ENCODE measurements at regions not wholly inside any gene's neighbourhood (a gene's known extent, or its start where the extent isn't known, plus 50 kb on each side); places are given as distances from the start of the nearest gene placed in this dataset.

DNA sequence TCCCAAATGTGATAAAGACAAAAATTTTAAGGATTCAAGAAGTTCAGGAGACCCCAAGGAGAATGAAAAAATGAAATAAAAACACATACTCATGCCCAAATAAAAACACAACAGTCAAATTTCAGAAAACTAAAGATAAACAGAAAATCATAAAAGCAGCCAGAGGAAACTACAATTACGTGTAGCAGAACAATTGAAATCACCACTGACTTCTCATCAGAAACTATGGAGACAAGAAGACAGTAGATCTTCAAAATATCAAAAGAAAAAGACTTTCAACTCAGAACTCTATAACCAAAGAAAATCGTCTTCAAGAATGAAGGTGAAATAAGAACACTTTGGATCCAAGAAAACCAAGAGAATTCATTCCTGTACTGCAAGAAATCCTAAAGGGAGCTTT is 54.9 kb downstream of the DIO3 start:
- no peak for DNase-seq (ENCODE audit: low spot score)
- TF ChIP-seq, protein P1, sequence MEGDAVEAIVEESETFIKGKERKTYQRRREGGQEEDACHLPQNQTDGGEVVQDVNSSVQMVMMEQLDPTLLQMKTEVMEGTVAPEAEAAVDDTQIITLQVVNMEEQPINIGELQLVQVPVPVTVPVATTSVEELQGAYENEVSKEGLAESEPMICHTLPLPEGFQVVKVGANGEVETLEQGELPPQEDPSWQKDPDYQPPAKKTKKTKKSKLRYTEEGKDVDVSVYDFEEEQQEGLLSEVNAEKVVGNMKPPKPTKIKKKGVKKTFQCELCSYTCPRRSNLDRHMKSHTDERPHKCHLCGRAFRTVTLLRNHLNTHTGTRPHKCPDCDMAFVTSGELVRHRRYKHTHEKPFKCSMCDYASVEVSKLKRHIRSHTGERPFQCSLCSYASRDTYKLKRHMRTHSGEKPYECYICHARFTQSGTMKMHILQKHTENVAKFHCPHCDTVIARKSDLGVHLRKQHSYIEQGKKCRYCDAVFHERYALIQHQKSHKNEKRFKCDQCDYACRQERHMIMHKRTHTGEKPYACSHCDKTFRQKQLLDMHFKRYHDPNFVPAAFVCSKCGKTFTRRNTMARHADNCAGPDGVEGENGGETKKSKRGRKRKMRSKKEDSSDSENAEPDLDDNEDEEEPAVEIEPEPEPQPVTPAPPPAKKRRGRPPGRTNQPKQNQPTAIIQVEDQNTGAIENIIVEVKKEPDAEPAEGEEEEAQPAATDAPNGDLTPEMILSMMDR (IDR thresholded peaks at IDR 0.05; ENCODE audit: extremely low read depth, missing control alignments): no peak

DNA sequence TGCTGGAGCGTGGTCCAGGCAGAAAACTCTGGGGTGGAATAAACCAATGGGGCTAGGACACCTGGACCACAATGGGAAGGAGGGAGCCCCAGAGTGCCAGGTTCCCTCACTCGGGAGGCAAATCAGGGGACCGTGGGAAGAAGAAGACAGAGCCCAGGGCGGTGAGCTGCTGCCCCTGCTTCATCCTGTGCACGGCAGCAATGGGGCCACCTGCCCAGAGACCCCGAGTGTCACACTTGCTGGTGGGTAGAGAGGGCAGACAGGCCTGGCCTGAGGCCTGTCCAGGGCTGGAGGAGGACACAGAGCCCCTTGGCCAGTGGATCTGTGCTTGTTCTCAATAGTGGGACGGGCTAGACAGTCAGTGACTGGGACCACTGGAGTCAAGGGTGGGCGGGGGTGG is 58.2 kb downstream of the DIO3 start:
- no peak for DNase-seq (ENCODE audit: low spot score)
- TF ChIP-seq, protein P1 (IDR thresholded peaks at IDR 0.05; ENCODE audit: extremely low read depth, missing control alignments): no peak

DNA sequence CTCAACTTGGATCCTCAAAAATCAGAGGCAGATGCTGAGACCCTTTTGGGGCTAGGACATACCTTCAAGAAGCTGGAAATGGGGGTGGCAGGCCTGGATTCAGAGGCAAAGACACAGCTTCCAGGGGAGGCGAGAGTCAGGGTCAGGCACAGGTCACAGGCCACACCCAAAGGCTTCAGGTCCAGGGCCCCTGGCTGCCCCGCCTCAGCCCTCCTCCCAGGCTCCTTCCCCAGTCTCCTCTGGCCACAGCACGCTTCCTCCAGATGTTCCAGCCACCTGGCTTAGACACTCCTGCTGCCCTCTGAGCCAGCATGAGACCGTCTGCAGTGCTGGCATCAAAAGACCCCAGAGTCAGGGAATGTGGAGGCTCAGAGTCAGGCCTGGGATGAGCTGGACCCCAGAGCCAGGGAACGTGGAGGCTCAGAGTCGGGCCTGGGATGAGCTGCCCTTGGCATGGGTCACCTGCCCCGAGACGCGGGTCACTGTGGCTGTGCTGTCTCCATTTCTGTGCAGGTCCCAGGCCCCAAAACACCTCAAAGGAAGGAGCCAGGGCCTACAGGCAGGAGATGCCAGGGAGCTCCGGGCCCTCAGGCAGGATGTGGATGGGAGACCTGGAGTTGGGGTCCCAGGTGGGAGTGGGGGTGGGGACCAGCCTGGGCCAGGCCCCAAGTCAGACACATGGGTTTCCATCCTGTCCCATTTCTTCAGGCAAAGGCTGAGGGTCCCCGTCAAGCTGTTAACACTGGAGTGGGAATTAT is 58.9 kb downstream of the DIO3 start:
- no peak for DNase-seq (ENCODE audit: low spot score)
- TF ChIP-seq, protein P1 (IDR thresholded peaks at IDR 0.05; ENCODE audit: extremely low read depth, missing control alignments): no peak

DNA sequence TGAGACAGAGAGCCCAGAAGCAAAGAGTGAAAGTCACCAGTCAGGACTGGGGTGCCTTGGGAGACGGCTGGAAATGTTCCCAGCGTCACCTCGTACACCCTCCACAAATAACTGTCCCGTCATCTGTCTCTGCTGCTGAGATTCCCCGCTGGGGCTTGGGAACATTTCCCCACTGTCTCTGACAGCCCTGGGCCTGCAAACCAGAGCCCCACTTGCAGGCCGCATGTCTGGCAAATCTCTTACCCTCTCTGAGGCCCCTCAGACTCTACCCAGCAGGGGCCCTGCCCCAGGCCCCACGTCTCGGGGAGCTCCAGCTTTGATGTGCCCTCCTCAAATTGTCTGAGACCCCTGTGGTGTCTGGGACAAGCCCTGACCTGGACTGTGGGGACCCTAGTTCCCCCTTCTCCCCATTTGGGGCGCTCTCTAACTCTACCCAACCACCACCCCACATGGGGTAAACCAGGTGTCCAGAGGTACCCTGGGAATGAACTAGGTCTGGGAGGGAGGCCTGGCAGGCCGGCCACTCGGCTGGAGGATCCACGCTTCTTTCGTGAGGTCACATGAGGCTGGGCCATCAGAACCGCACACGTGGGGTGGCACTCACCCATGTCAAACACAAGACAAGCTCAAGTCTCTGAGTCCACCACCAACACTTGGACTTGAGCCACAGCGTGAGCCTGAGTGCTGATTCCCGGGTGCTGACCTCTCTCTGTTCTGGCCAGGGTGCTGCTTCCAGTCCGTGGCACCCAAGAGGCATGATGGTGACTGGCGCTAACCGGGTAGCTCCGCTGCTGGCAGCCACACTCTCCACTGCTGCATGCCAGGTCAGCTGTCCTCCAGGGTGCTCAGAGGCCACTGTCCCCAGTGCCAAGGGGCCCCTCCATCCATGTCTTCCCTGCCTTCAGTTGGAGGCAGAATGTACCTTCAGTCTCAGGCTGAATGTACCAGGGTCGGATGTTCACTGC is 59.8 kb downstream of the DIO3 start:
- no peak for DNase-seq (ENCODE audit: low spot score)
- TF ChIP-seq, protein P1 (IDR thresholded peaks at IDR 0.05; ENCODE audit: extremely low read depth, missing control alignments): no peak

DNA sequence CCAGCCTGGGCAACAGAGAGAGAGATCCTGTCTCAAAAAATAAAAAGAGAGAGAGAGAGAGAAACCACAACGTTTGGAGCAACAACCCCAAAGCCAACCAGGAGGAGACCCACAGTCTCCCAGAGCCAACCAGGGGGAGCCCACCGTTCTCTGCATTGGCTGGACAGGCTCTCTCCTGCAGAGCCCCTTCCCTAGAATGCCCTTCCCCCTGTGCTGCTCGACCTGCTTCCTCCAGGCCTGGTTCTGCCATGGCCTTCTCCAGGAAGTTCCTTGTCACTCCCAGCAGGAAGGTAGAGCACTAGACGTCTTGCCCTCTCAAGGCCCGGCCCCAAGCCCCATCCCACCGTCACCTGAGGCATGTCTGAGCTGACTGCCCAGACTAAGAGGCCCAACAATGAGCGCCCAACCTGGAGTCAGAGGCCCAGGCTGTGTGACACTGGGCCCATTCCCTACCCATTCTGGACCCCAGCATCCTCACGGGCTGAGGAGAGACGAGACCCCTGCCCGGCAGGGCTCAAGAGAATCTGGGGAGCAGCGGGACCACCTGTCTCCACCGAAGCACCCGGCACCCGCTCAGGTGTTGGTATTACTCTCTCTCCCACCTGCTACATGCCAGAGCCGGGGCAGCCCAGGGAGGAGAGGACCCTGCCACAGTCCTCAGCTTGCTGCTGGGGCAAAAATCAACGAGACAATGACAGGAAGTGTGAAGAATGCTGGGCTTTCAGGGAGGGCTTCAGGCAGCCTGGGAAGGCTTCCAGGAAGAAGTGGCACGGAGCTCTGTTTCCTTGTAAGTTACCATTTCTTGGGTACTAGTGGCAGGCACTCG is 61.2 kb downstream of the DIO3 start:
- DNase-seq (ENCODE audit: low spot score): no peak
- TF ChIP-seq, protein P1 (IDR thresholded peaks at IDR 0.05; ENCODE audit: extremely low read depth, missing control alignments): no peak

DNA sequence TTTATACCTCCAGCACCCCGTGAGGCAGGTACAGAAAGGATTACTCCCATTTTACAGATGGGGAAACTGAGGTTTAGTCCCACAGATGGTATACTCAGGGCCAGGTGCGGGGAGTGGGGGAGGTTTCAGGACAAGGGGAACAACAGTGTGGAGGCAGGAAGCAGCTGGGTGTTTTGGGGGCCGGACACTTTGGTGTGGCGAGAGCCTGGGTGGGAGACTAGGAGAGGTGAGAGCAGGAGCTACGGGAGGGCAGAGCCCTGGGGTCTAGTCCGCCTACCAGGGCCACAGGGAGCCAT is 61.7 kb downstream of the DIO3 start:
- TF ChIP-seq, protein P1 (IDR thresholded peaks at IDR 0.05; ENCODE audit: extremely low read depth, missing control alignments): no peak
- DNase-seq (ENCODE audit: low spot score): no peak
